GM23248 (cell line): ENCODE measurements at regions not wholly inside any gene's neighbourhood (a gene's known extent, or its start where the extent isn't known, plus 50 kb on each side); places are given as distances from the start of the nearest gene placed in this dataset.

Experiments
- EZH2 ChIP-seq: fragments of 200-600 bp; sonication (generic); IDR thresholded peaks from 2 replicates; pipeline ENCODE4 v1.6.1; 2018; ENCODE audit warnings: antibody characterized with exemption, mild to moderate bottlenecking; ENCODE audit not compliant: insufficient read depth, poor library complexity, severe bottlenecking
- EZH2phosphoT487 ChIP-seq: fragments of 200-600 bp; sonication (generic); IDR thresholded peaks from 2 replicates; pipeline ENCODE4 v1.6.1; 2018; ENCODE audit warnings: antibody characterized with exemption, moderate library complexity, mild to moderate bottlenecking, low read depth; ENCODE audit not compliant: insufficient read depth

DNA sequence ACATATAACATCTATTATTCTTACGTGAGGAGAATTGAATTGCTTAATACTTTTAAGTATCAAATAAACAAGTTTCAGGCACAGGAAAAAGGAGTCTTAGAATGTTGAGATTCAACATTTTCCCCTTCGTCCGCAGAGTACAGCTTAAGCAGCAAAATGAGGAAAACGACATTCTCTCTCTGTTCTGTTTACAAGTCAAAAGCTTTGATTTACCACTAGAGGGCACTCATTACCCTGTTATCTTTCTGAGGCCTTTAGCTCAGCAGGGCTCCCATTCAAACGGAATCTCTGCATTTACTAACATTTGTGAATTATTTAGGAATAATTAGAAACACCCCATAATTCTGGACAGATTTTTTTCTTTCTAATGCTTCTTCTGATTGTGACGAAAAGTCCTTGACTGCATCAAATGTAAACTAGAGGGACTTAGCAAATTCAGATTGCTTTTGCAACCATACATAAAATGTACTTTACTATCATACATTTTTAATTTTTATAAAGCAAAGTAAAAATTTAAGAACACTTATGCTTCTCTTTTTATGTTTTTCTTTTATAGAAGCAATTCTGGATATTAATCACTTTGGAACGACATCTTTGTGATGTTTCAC lies 75.0 kb downstream of the JRKL start:
- TF ChIP-seq EZH2phosphoT487 (no peak), EZH2 (no peak)
